Panc1 (cell line): ENCODE measurements at regions not wholly inside any gene's neighbourhood (a gene's known extent, or its start where the extent isn't known, plus 50 kb on each side); places are given as distances from the start of the nearest gene placed in this dataset.

ENCODE experiments used
- ATAC-seq: fragments of 200-7000 bp; cut with Tn5 transposase; 2 replicates; pipeline ENCODE4 v1.9.1; 2020; ENCODE audit warnings: mild to moderate bottlenecking, moderate library complexity
- BruUV-seq: library from RNA; stranded (reverse); fragments of 400-500 nt; replicated peaks from 2 replicates; lab custom pipeline; 2021; lab: Mats Ljungman, UMichigan
- CTCF ChIA-PET: fragments of 300-600 bp; sonication (Branson Sonifier 250); formaldehyde crosslinking; loops from one replicate; lab custom pipeline; 2022; ENCODE audit warnings: antibody characterized with exemption; lab: Charles Lee
- POLR2A ChIA-PET: fragments of 300-600 bp; sonication (Branson Sonifier 250); formaldehyde crosslinking; loops from one replicate; lab custom pipeline; 2022; ENCODE audit warnings: antibody characterized with exemption; lab: Charles Lee
- DNase-seq: peaks from one replicate; pipeline ENCODE4 v3.0.0-alpha.2; 2010; ENCODE audit warnings: low read depth, low spot score
- H3K27ac ChIP-seq: 2 replicates; pipeline ENCODE4 v1.5.1; 2011; ENCODE audit warnings: mild to moderate bottlenecking, low read length, inconsistent platforms
- H3K27me3 ChIP-seq: fragments of 200-500 bp; sonication (Bioruptor generic); 2 replicates; pipeline ENCODE4 v1.6.0; 2014; ENCODE audit warnings: low read length, inconsistent platforms; ENCODE audit not compliant: control insufficient read depth, insufficient read depth
- H3K36me3 ChIP-seq: fragments of 200-500 bp; sonication (Bioruptor generic); 2 replicates; pipeline ENCODE4 v1.5.1; 2014; ENCODE audit warnings: inconsistent platforms, mild to moderate bottlenecking, low read length, moderate library complexity; ENCODE audit not compliant: control insufficient read depth, insufficient read depth
- H3K4me1 ChIP-seq: 2 replicates; pipeline ENCODE4 v1.5.1; 2011; ENCODE audit warnings: inconsistent platforms, mild to moderate bottlenecking, low read length, moderate library complexity; ENCODE audit not compliant: control insufficient read depth, insufficient read depth
- H3K4me3 ChIP-seq, 2 experiments: 2 replicates each; pipeline ENCODE4 v1.5.1; 2011 to 2012; ENCODE audit warnings: low read depth in 2 of 2, low read length in 2 of 2, mild to moderate bottlenecking in 2 of 2, inconsistent platforms in 1 of 2, moderate library complexity in 1 of 2
- H3K9me3 ChIP-seq: fragments of 200-500 bp; sonication (Bioruptor generic); 2 replicates; pipeline ENCODE4 v1.5.1; 2014; ENCODE audit warnings: low read depth, mild to moderate bottlenecking, inconsistent platforms, low read length, moderate library complexity; ENCODE audit not compliant: control insufficient read depth, insufficient read depth
- POLR2AphosphoS5 ChIP-seq: IDR thresholded peaks from 2 replicates; pipeline ENCODE4 v1.6.1; 2012; ENCODE audit warnings: mild to moderate bottlenecking, low read depth, low read length, moderate library complexity
- REST ChIP-seq, 2 experiments: IDR thresholded peaks; 2 replicates each; pipeline ENCODE4 v1.6.1; 2011 to 2012; ENCODE audit warnings: low read depth in 2 of 2, control low read depth in 1 of 2, low read length in 1 of 2, mild to moderate bottlenecking in 1 of 2, moderate library complexity in 1 of 2; ENCODE audit not compliant: insufficient read depth in 1 of 2
- SIN3A ChIP-seq: IDR thresholded peaks from 2 replicates; pipeline ENCODE4 v1.6.1; 2012; ENCODE audit warnings: low read depth, mild to moderate bottlenecking, low read length, moderate library complexity, borderline replicate concordance; ENCODE audit not compliant: insufficient read depth
- TCF7L2 ChIP-seq: IDR thresholded peaks from 2 replicates; pipeline ENCODE4 v1.6.1; 2011; ENCODE audit warnings: mild to moderate bottlenecking, low read depth, low read length, inconsistent platforms
- in situ Hi-C: cut with HindIII; loops from 2 replicates; pipeline ENCODE4 v1.10.0; 2016; ENCODE audit warnings: low sequenced_read_pairs, low pct_unique_long_range_greater_than_20kb
- intact Hi-C: fragments of 100-400 bp; cut with micrococcal nuclease; formaldehyde crosslinking; loops from one replicate; pipeline ENCODE4 v1.10.0; 2022; ENCODE audit not compliant: unreplicated experiment
- TF ChIP-seq, protein P1 (sequence below): fragments of 450-650 bp; IDR thresholded peaks from 2 replicates; pipeline ENCODE4 v1.5.1; 2017; ENCODE audit warnings: mild to moderate bottlenecking

DNA sequence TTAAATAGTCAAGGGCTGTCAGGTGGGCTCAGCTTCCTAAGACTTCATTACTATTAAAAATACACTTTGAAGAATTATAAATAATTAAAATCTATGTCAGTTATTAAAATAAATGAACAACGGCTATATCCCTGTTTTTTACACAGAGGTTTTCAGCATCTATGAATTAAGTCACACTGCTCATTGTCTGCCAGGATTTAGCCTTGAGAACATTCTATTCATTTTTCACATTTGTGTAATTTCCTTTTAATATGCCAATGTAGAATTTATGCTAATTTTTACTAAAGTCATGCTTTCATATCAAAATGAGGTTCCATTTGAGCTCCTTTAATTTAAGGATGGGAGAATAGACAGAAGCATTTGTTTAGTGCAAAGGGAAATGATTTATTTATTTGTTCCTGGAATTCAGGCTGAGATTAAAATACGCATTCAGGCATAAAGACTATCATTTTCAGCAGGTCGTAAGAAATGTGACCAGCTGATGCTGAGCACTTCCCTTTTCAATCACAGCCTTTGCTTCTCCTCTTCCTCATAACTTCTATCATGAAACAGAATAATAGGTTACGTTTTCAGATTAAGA, 345.1 kb downstream of the MFSD1 start:
- Histone ChIP-seq H3K27me3 (no peaks in the 10 kb centered on the region), H3K9me3 (no peaks in the 10 kb centered on the region), H3K36me3 (no peaks in the 10 kb centered on the region), H3K4me3 (no peak overlapping the region), H3K4me1 (no peaks in the 10 kb centered on the region), H3K27ac (no peak overlapping the region)
- in situ Hi-C loops = no loop called here
- DNase-seq (no peak), ATAC-seq (no peak)
- ChIA-PET CTCF (no interaction called here), POLR2A (interaction anchor here (0.6 kb wide), 1 partner anchor 25 kb away, joined by 3 read pairs; no protein-coding TSS in a partner anchor)
- TF ChIP-seq TCF7L2 (no peak), REST (IDR thresholded peaks at IDR 0.05; ENCODE audit: insufficient read depth in 1 of 2, low read depth in 2 of 2, low read length in 1 of 2) (no peak), POLR2AphosphoS5 (no peak), SIN3A (no peak)
- TF ChIP-seq, protein P1, sequence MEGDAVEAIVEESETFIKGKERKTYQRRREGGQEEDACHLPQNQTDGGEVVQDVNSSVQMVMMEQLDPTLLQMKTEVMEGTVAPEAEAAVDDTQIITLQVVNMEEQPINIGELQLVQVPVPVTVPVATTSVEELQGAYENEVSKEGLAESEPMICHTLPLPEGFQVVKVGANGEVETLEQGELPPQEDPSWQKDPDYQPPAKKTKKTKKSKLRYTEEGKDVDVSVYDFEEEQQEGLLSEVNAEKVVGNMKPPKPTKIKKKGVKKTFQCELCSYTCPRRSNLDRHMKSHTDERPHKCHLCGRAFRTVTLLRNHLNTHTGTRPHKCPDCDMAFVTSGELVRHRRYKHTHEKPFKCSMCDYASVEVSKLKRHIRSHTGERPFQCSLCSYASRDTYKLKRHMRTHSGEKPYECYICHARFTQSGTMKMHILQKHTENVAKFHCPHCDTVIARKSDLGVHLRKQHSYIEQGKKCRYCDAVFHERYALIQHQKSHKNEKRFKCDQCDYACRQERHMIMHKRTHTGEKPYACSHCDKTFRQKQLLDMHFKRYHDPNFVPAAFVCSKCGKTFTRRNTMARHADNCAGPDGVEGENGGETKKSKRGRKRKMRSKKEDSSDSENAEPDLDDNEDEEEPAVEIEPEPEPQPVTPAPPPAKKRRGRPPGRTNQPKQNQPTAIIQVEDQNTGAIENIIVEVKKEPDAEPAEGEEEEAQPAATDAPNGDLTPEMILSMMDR = no peak
- intact Hi-C loops = no loop called here
- no TSS peak for BruUV-seq

- BruUV-seq = no TSS peak
- ATAC-seq = no peak
- in situ Hi-C loops = no loop called here
These were observed 346.0 kb downstream of the MFSD1 start for GRCh38 chr3:159147813-159148212.

More at GRCh38 chr3:159147813-159148212, 346.0 kb downstream of the MFSD1 start:
- Histone ChIP-seq H3K4me3 (no peak overlapping the region), H3K4me1 (no peaks in the 10 kb centered on the region), H3K27me3 (no peaks in the 10 kb centered on the region), H3K36me3 (no peaks in the 10 kb centered on the region), H3K27ac (no peak overlapping the region), H3K9me3 (no peaks in the 10 kb centered on the region)
- DNase-seq = no peak
- ChIA-PET POLR2A (no interaction called here), CTCF (no interaction called here)
- TF ChIP-seq REST (IDR thresholded peaks at IDR 0.05; ENCODE audit: insufficient read depth in 1 of 2, low read depth in 2 of 2, low read length in 1 of 2) = no peak
- TF ChIP-seq, protein P1 = no peak
- no peak for TF ChIP-seq SIN3A
- TF ChIP-seq TCF7L2 = no peak
- no peak for TF ChIP-seq POLR2AphosphoS5
- intact Hi-C loops = no loop called here
